HCT116 (cell line): ENCODE measurements at regions not wholly inside any gene's neighbourhood (a gene's known extent, or its start where the extent isn't known, plus 50 kb on each side); places are given as distances from the start of the nearest gene placed in this dataset.

Experiments
- ATAC-seq: fragments of 200-7000 bp; cut with Tn5 transposase; 2 replicates; pipeline ENCODE4 v1.9.1; 2020; ENCODE audit warnings: mild to moderate bottlenecking, moderate library complexity
- BruUV-seq: library from RNA; stranded (reverse); fragments of 400-500 nt; replicated peaks from 2 replicates; lab custom pipeline; 2021; lab: Mats Ljungman, UMichigan
- CTCF ChIA-PET: fragments of 300-600 bp; sonication (Branson Sonifier 250); formaldehyde crosslinking; loops from one replicate; lab custom pipeline; 2021; ENCODE audit warnings: antibody characterized with exemption; lab: Charles Lee
- POLR2A ChIA-PET: fragments of 300-600, 350-600 bp; sonication (Branson Sonifier 250); formaldehyde crosslinking; loops from one replicate; lab custom pipeline; 2021; ENCODE audit warnings: antibody characterized with exemption; lab: Charles Lee
- RAD21 ChIA-PET, 2 experiments: fragments of 300-600 bp; sonication (Branson Sonifier 250); formaldehyde crosslinking; loops; one replicate each; lab custom pipeline; 2023; ENCODE audit warnings: low total read pairs in 2 of 2; ENCODE audit not compliant: uncharacterized antibody in 2 of 2, unreplicated experiment in 2 of 2, low non-redundant PET in 1 of 2; lab: Charles Lee
- DNase-seq: peaks from one replicate; pipeline ENCODE4 v3.0.0-alpha.2; 2010; ENCODE audit warnings: low read depth, low spot score
- H2AFZ ChIP-seq: fragments of 200-600 bp; shearing (Covaris generic), sonication (generic); 2 replicates; pipeline ENCODE4 v1.6.1; 2017; ENCODE audit warnings: low read depth, mixed run types, mixed read lengths, antibody characterized with exemption, low read length; ENCODE audit not compliant: poor library complexity, severe bottlenecking
- H3K27ac ChIP-seq: 2 replicates; pipeline ENCODE4 v1.5.1; 2012; ENCODE audit warnings: low read depth, low read length
- H3K27me3 ChIP-seq: fragments of 200-600 bp; sonication (generic); 2 replicates; pipeline ENCODE4 v1.6.1; 2016; ENCODE audit warnings: mixed run types, low read length, mixed read lengths; ENCODE audit not compliant: insufficient read depth
- H3K36me3 ChIP-seq, 2 experiments: fragments of 200-500 bp in 1 of 2; fragments of 200-600 bp in 1 of 2; sonication (Bioruptor generic) in 1 of 2; sonication (generic) in 1 of 2; 2 replicates each; pipeline versions ENCODE4 v1.5.1 to v1.6.1; 2014 to 2016; ENCODE audit warnings: low read length in 2 of 2, inconsistent platforms in 1 of 2, mixed read lengths in 1 of 2, mixed run types in 1 of 2; ENCODE audit not compliant: insufficient read depth in 2 of 2, control insufficient read depth in 1 of 2
- H3K4me1 ChIP-seq, 2 experiments: fragments of 200-600 bp in 1 of 2; sonication (generic) in 1 of 2; 2 replicates each; pipeline versions ENCODE4 v1.5.1 to v1.6.1; 2012 to 2017; ENCODE audit warnings: low read length in 2 of 2, inconsistent platforms in 1 of 2, mild to moderate bottlenecking in 1 of 2, mixed read lengths in 1 of 2, mixed run types in 1 of 2, moderate library complexity in 1 of 2; ENCODE audit not compliant: insufficient read depth in 2 of 2, control insufficient read depth in 1 of 2
- H3K4me2 ChIP-seq: fragments of 200-600 bp; sonication (generic); 2 replicates; pipeline ENCODE4 v1.6.1; 2017; ENCODE audit warnings: mixed run types, low read length, mixed read lengths
- H3K4me3 ChIP-seq, 2 experiments: fragments of 200-600 bp in 1 of 2; sonication (generic) in 1 of 2; replicated peaks in 1 of 2; 2 replicates each; pipeline ENCODE4 v1.5.1; 2011 to 2016; ENCODE audit warnings: low read length in 2 of 2, control low read depth in 1 of 2, low read depth in 1 of 2, mild to moderate bottlenecking in 1 of 2, mixed read lengths in 1 of 2, mixed run types in 1 of 2
- H3K79me2 ChIP-seq: fragments of 200-600 bp; sonication (generic); 2 replicates; pipeline ENCODE4 v1.6.1; 2017; ENCODE audit warnings: mild to moderate bottlenecking, mixed run types, low read length, moderate library complexity, mixed read lengths; ENCODE audit not compliant: insufficient read depth
- H3K9ac ChIP-seq: fragments of 200-600 bp; sonication (generic); 2 replicates; pipeline ENCODE4 v1.6.1; 2016; ENCODE audit warnings: low read length, mixed read lengths
- H3K9me2 ChIP-seq: fragments of 200-600 bp; sonication (generic), shearing (Covaris generic); 2 replicates; pipeline ENCODE4 v1.6.1; 2017; ENCODE audit warnings: mixed run types, mild to moderate bottlenecking, moderate library complexity; ENCODE audit not compliant: insufficient read depth
- H3K9me3 ChIP-seq, 2 experiments: fragments of 200-500 bp in 1 of 2; fragments of 200-600 bp in 1 of 2; sonication (Bioruptor generic) in 1 of 2; sonication (generic) in 1 of 2; 2 replicates each; pipeline ENCODE4 v1.6.1; 2014 to 2017; ENCODE audit warnings: low read length in 2 of 2, mixed read lengths in 2 of 2, inconsistent platforms in 1 of 2, low read depth in 1 of 2, mild to moderate bottlenecking in 1 of 2, mixed run types in 1 of 2, moderate library complexity in 1 of 2; ENCODE audit not compliant: control insufficient read depth in 1 of 2, insufficient read depth in 1 of 2
- H4K20me1 ChIP-seq: fragments of 200-600 bp; sonication (generic), shearing (Covaris generic); 2 replicates; pipeline ENCODE4 v1.6.1; 2017; ENCODE audit warnings: mixed run types, mild to moderate bottlenecking, moderate library complexity; ENCODE audit not compliant: insufficient read depth
- CEBPB ChIP-seq: IDR thresholded peaks from 2 replicates; pipeline ENCODE4 v1.6.1; 2012; ENCODE audit warnings: low read depth
- MAX ChIP-seq: IDR thresholded peaks from 2 replicates; pipeline ENCODE4 v1.6.1; 2012
- RAD21 ChIP-seq: IDR thresholded peaks from 2 replicates; pipeline ENCODE4 v1.6.1; 2012; ENCODE audit warnings: low read depth, mild to moderate bottlenecking
- YY1 ChIP-seq: IDR thresholded peaks from 2 replicates; pipeline ENCODE4 v1.6.1; 2011; ENCODE audit warnings: low read length, low read depth, moderate library complexity, mild to moderate bottlenecking; ENCODE audit not compliant: insufficient replicate concordance; ENCODE audit errors: extremely low read depth
- ZFX ChIP-seq: fragments of 450-650 bp; IDR thresholded peaks from 2 replicates; pipeline ENCODE4 v1.6.1; 2017
- ZNF274 ChIP-seq: fragments of 200-500 bp; sonication (Bioruptor generic); IDR thresholded peaks from 2 replicates; pipeline ENCODE4 v1.6.1; 2014; ENCODE audit warnings: mild to moderate bottlenecking, low read depth, low read length, inconsistent platforms
- intact Hi-C: fragments of 100-400 bp; cut with micrococcal nuclease; formaldehyde crosslinking; loops from 2 replicates; pipeline ENCODE4 v1.10.0; 2022

GRCh38 chr12:16475521-16475920 is 128.1 kb downstream of the MGST1 start:
- Histone ChIP-seq H3K9me3 (no peaks in the 10 kb centered on the region), H3K36me3 (no peaks in the 10 kb centered on the region), H3K27me3 (no peaks in the 10 kb centered on the region), H4K20me1 (no peaks in the 10 kb centered on the region), H3K9me2 (no peaks in the 10 kb centered on the region), H3K4me2 (no peak overlapping the region), H3K4me1 (no peaks in the 10 kb centered on the region), H3K27ac (no peak overlapping the region), H2AFZ (no peak overlapping the region), H3K4me3 (no peak overlapping the region), H3K79me2 (no peaks in the 10 kb centered on the region), H3K9ac (no peak overlapping the region)
- TF ChIP-seq YY1 = no peak
- TF ChIP-seq CEBPB = no peak
- no peak for TF ChIP-seq RAD21
- no peak for TF ChIP-seq MAX
- TF ChIP-seq ZFX = no peak
- no peak for TF ChIP-seq ZNF274
- POLR2A ChIA-PET = no interaction called here
- ATAC-seq (no peak), DNase-seq (no peak)
- BruUV-seq = no TSS peak
- RAD21 ChIA-PET = no interaction called here
- intact Hi-C loops = no loop called here
- CTCF ChIA-PET = no interaction called here

GRCh38 chr12:16482726-16483125 is 123.2 kb downstream of the LMO3 start:
- POLR2A ChIA-PET = no interaction called here
- DNase-seq (no peak), ATAC-seq (no peak)
- Histone ChIP-seq H3K79me2 (no peaks in the 10 kb centered on the region), H3K27ac (no peak overlapping the region), H3K9ac (no peak overlapping the region), H3K4me1 (no peaks in the 10 kb centered on the region), H3K9me3 (0 out of 4 replicates have a peak, but pooled peaks cover 0 to 3% of the 10 kb centered on the region in 2 experiments), H2AFZ (no peak overlapping the region), H4K20me1 (no peaks in the 10 kb centered on the region), H3K4me2 (no peak overlapping the region), H3K9me2 (no peaks in the 10 kb centered on the region), H3K4me3 (no peak overlapping the region), H3K36me3 (no peaks in the 10 kb centered on the region), H3K27me3 (no peaks in the 10 kb centered on the region)
- BruUV-seq = no TSS peak
- intact Hi-C loops = no loop called here
- CTCF ChIA-PET = no interaction called here
- no peak for TF ChIP-seq ZNF274
- RAD21 ChIA-PET = no interaction called here
